ENCODE measurements at regions not wholly inside any gene's neighbourhood (a gene's known extent, or its start where the extent isn't known, plus 50 kb on each side); places are given as distances from the start of the nearest gene placed in this dataset.

- no peak for TF ChIP-seq CTCF (IDR thresholded peaks at IDR 0.05; ENCODE audit: unreplicated experiment)
- H3K4me3 Mint-ChIP-seq (ENCODE audit: low read depth) = no peak overlapping the region
- peak overlapping the region; percentile 78 for H3K27ac Mint-ChIP-seq
- no peaks in the 10 kb centered on the region for H3K36me3 Mint-ChIP-seq (ENCODE audit: insufficient read depth)
- H3K27me3 Mint-ChIP-seq = no peaks in the 10 kb centered on the region
- peaks cover 2% of the 10 kb centered on the region for H3K4me1 Mint-ChIP-seq (ENCODE audit: low read depth)
- no peak for DNase-seq (ENCODE audit: low spot score, unreplicated experiment)
- peaks cover 3% of the 10 kb centered on the region for H3K9me3 Mint-ChIP-seq (ENCODE audit: low read depth)
These were observed 86.8 kb upstream of the NDUFV2 start for GRCh38 chr18:9015689-9016088.

GRCh38 chr18:9016633-9017166 lies 85.8 kb upstream of the NDUFV2 start:
- DNase-seq (ENCODE audit: low spot score, unreplicated experiment) = no peak
- no peak for TF ChIP-seq CTCF (IDR thresholded peaks at IDR 0.05; ENCODE audit: unreplicated experiment)
- Mint-ChIP-seq H3K4me3 (ENCODE audit: low read depth) (no peak overlapping the region), H3K4me1 (ENCODE audit: low read depth) (peaks cover 2% of the 10 kb centered on the region), H3K9me3 (ENCODE audit: low read depth) (peaks cover 3% of the 10 kb centered on the region), H3K36me3 (ENCODE audit: insufficient read depth) (no peaks in the 10 kb centered on the region), H3K27me3 (no peaks in the 10 kb centered on the region), H3K27ac (no peak overlapping the region)

- DNase-seq (ENCODE audit: low spot score, unreplicated experiment) = no peak
- Mint-ChIP-seq H3K27ac (peak overlapping the region; percentile 37), H3K4me3 (ENCODE audit: low read depth) (no peak overlapping the region), H3K4me1 (ENCODE audit: low read depth) (peaks cover 2% of the 10 kb centered on the region), H3K9me3 (ENCODE audit: low read depth) (peaks cover 3% of the 10 kb centered on the region), H3K36me3 (ENCODE audit: insufficient read depth) (no peaks in the 10 kb centered on the region), H3K27me3 (no peaks in the 10 kb centered on the region)
- no peak for TF ChIP-seq CTCF (IDR thresholded peaks at IDR 0.05; ENCODE audit: unreplicated experiment)
These were observed 85.2 kb upstream of the NDUFV2 start for GRCh38 chr18:9017167-9017904.

- Mint-ChIP-seq H3K27me3 (no peaks in the 10 kb centered on the region), H3K9me3 (ENCODE audit: low read depth) (peaks cover 3% of the 10 kb centered on the region), H3K27ac (no peak overlapping the region), H3K4me1 (ENCODE audit: low read depth) (peaks cover 2% of the 10 kb centered on the region), H3K36me3 (ENCODE audit: insufficient read depth) (no peaks in the 10 kb centered on the region), H3K4me3 (ENCODE audit: low read depth) (no peak overlapping the region)
- no peak for TF ChIP-seq CTCF (IDR thresholded peaks at IDR 0.05; ENCODE audit: unreplicated experiment)
- no peak for DNase-seq (ENCODE audit: low spot score, unreplicated experiment)
These were observed 84.6 kb upstream of the NDUFV2 start for GRCh38 chr18:9017905-9018227.

GRCh38 chr18:9019135-9019534 lies 83.4 kb upstream of the NDUFV2 start:
- H3K27me3 Mint-ChIP-seq = no peaks in the 10 kb centered on the region
- H3K4me3 Mint-ChIP-seq (ENCODE audit: low read depth) = no peak overlapping the region
- no peak for DNase-seq (ENCODE audit: low spot score, unreplicated experiment)
- no peaks in the 10 kb centered on the region for H3K36me3 Mint-ChIP-seq (ENCODE audit: insufficient read depth)
- H3K4me1 Mint-ChIP-seq (ENCODE audit: low read depth) = peaks cover 2% of the 10 kb centered on the region
- H3K27ac Mint-ChIP-seq = no peak overlapping the region
- no peak for TF ChIP-seq CTCF (IDR thresholded peaks at IDR 0.05; ENCODE audit: unreplicated experiment)
- peaks cover 3% of the 10 kb centered on the region for H3K9me3 Mint-ChIP-seq (ENCODE audit: low read depth)
